Adrenal gland (tissue), 5 donors: ENCODE measurements at regions not wholly inside any gene's neighbourhood (a gene's known extent, or its start where the extent isn't known, plus 50 kb on each side); places are given as distances from the start of the nearest gene placed in this dataset.

Experiments used
- CTCF ChIP-seq, 6 experiments: fragments of 450-650 bp in 4 of 6; fragments of 200-600 bp in 2 of 6; sonication (generic) in 1 of 6; IDR thresholded peaks; 1 replicate in 5 of 6; 2 replicates in 1 of 6; pipeline versions ENCODE4 v1.5.1 to v1.8.0; 2016 to 2021; ENCODE audit warnings: antibody characterized with exemption in 6 of 6, mild to moderate bottlenecking in 2 of 6, moderate library complexity in 1 of 6
- POLR2A ChIP-seq, 2 donors: fragments of 450-650 bp; IDR thresholded peaks; one replicate each; pipeline ENCODE4 v1.6.1; 2017; ENCODE audit warnings: antibody characterized with exemption in 2 of 2, mild to moderate bottlenecking in 2 of 2, moderate library complexity in 1 of 2
- donor health status: DM: no; HTN: no; CAD: no.

GRCh38 chr16:73408716-73409115 is 360.8 kb upstream of the ZFHX3 start:
- no peak for TF ChIP-seq CTCF (IDR thresholded peaks at IDR 0.05)
- no peak for TF ChIP-seq POLR2A (IDR thresholded peaks at IDR 0.05)
